Heart left ventricle (tissue), 16 donors: ENCODE measurements at regions not wholly inside any gene's neighbourhood (a gene's known extent, or its start where the extent isn't known, plus 50 kb on each side); places are given as distances from the start of the nearest gene placed in this dataset.
A peak's percentile ranks its signal among the peaks of the same experiment; 100 is the strongest.

ENCODE experiments used
- ATAC-seq, 4 donors: fragments of 200-7000 bp; cut with Tn5 transposase; one replicate each; pipeline ENCODE4 v1.9.1; 2020 to 2022; ENCODE audit warnings: moderate library complexity in 4 of 4, mild to moderate bottlenecking in 3 of 4, moderate number of reproducible peaks in 1 of 4
- DNase-seq, 5 donors: peaks; one replicate each; pipeline ENCODE4 v3.0.0-alpha.2; 2020
- H3K27ac ChIP-seq, 12 donors: fragments of 200-600 bp; sonication (generic) in 4 of 12; one replicate each; pipeline versions ENCODE4 v1.5.0 to v1.8.0; 2016 to 2022; ENCODE audit warnings: mild to moderate bottlenecking in 2 of 12
- H3K27me3 ChIP-seq, 9 donors: fragments of 200-600 bp; sonication (generic) in 2 of 9; one replicate each; pipeline versions ENCODE4 v1.5.1 to v1.8.0; 2016 to 2022; ENCODE audit warnings: mild to moderate bottlenecking in 3 of 9
- H3K36me3 ChIP-seq, 9 donors: fragments of 200-600 bp; sonication (generic) in 2 of 9; one replicate each; pipeline versions ENCODE4 v1.5.0 to v1.8.0; 2018 to 2022; ENCODE audit warnings: mild to moderate bottlenecking in 2 of 9
- H3K4me1 ChIP-seq, 12 donors: fragments of 200-600 bp; sonication (generic) in 4 of 12; one replicate each; pipeline versions ENCODE4 v1.5.0 to v1.8.0; 2016 to 2022; ENCODE audit warnings: mild to moderate bottlenecking in 3 of 12
- H3K4me3 ChIP-seq, 12 donors: fragments of 200-600 bp; sonication (generic) in 4 of 12; one replicate each; pipeline versions ENCODE4 v1.5.0 to v1.8.0; 2017 to 2022; ENCODE audit warnings: mild to moderate bottlenecking in 9 of 12, moderate library complexity in 4 of 12
- H3K9me3 ChIP-seq, 12 donors: fragments of 200-600 bp; sonication (generic) in 4 of 12; one replicate each; pipeline versions ENCODE4 v1.5.0 to v1.8.0; 2016 to 2022; ENCODE audit warnings: mild to moderate bottlenecking in 1 of 12
- POLR2A ChIP-seq, 2 donors: fragments of 450-650 bp; IDR thresholded peaks; one replicate each; pipeline ENCODE4 v1.6.1; 2017; ENCODE audit warnings: antibody characterized with exemption in 2 of 2, mild to moderate bottlenecking in 2 of 2, moderate library complexity in 2 of 2
- WGBS, 4 donors: extraction: QIAGEN DNeasy Blood & Tissue Kit in 2 of 4; methylation state at CpG; one replicate each; pipeline versions ENCODE4 v1.1.5 to v1.1.7; 2013 to 2018; 5-methylcytosine and 5-hydroxymethylcytosine counted together
- intact Hi-C, 10 donors: fragments of 100-400 bp; cut with DNase I; formaldehyde crosslinking; loops; one replicate each; pipeline versions ENCODE4 v1.11.1 to v1.14.2; 2022
- TF ChIP-seq, protein P1 (sequence below), 12 donors: fragments of 200-600 bp; sonication (generic) in 4 of 12; IDR thresholded peaks; one replicate each; pipeline versions ENCODE4 v1.5.0 to v1.8.0; 2018 to 2022; ENCODE audit warnings: antibody characterized with exemption in 12 of 12, mild to moderate bottlenecking in 5 of 12
- donor health status: ischemic (EF 13 %, LVEDD 7.1; RV severe dilation, severe dysfunction).
- donor health status: healthy with polysubstance abuse.
- donor health status: DM: no; HTN: yes; CAD: no.
- donor health status: DM: no; HTN: no; CAD: no.
- donor health status: ischemic (EF 25% LVEDD 6.9; RV normal size, moderate dysfunction).
- donor health status: ischemic (EF 25% LVEDD 5.7; RV mildly dilated, moderate dysfunction).
- donor health status: healthy.
- donor health status: DM: yes; HTN: yes; CAD: no.
- donor health status: ischemic (EF 35%, LVEDD 5.7; RV mildly dilated, moderate dysfunction).
- donor health status: nonischemic (EF 11% LVEDD 7.7; RV severe dilation, severe dysfunction).
- donor health status: DM: yes; HTN: yes; CAD: no.
- donor health status: PGD.
- donor health status: ischemic (EF 29% LVEDD 5.4; RV normal size, mild dysfunction).
- donor health status: nonischemic (EF 23%, LVEDD 6.1; RV moderate dilation, normal function).

DNA sequence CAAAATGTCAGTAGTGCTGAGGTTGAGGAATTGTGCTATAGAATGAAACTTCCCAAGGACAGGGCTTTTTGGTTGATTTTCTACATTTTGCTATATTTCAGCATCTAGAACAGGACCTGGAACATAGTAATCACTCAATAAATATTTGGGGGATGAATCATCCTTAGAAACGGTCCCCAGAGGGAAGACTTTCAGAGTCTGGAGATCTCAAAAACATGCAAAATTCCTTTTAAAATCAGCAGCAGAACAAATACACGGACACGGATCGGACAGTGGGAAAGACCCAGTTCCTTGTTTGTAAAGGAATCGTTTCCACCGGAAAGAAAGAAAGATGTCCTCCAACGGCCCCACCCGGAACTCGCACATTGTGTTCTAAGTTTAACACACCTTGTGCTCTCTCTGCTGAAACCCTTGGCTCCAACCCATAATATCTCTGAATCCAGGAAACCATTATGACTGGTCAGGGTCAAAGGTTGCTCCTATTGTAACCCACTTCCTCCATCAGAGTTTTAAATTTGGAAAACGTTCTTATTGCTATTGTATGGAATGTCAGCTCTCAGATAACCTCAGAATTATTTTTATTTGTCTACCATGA lies 617.2 kb downstream of the MED13L start:
- Histone ChIP-seq H3K36me3 (no peaks in the 10 kb centered on the region), H3K27ac (peak overlapping the region; percentile 47 to 85 (median 64)), H3K27me3 (no peaks in the 10 kb centered on the region), H3K4me3 (no peak overlapping the region), H3K4me1 (peaks cover 0 to 28% (median 11%) of the 10 kb centered on the region in 12 donors), H3K9me3 (no peaks in the 10 kb centered on the region)
- DNase-seq = peak in 4 of 5 donors; percentile 39 to 67 (median 50)
- intact Hi-C loops = loop anchor here in 2 of 10 donors (2.0 to 5.0 kb wide), 2 partner anchors 92 kb away; no protein-coding TSS in a partner anchor
- TF ChIP-seq, protein P1, sequence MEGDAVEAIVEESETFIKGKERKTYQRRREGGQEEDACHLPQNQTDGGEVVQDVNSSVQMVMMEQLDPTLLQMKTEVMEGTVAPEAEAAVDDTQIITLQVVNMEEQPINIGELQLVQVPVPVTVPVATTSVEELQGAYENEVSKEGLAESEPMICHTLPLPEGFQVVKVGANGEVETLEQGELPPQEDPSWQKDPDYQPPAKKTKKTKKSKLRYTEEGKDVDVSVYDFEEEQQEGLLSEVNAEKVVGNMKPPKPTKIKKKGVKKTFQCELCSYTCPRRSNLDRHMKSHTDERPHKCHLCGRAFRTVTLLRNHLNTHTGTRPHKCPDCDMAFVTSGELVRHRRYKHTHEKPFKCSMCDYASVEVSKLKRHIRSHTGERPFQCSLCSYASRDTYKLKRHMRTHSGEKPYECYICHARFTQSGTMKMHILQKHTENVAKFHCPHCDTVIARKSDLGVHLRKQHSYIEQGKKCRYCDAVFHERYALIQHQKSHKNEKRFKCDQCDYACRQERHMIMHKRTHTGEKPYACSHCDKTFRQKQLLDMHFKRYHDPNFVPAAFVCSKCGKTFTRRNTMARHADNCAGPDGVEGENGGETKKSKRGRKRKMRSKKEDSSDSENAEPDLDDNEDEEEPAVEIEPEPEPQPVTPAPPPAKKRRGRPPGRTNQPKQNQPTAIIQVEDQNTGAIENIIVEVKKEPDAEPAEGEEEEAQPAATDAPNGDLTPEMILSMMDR (IDR thresholded peaks at IDR 0.05) = no peak
- TF ChIP-seq POLR2A (IDR thresholded peaks at IDR 0.05) = no peak
- peak; percentile 76 to 96 (median 82) for ATAC-seq
- 39 to 50% (median 46%) methylated on average over 10 of the region's 10 CpGs for WGBS, 4 donors

DNA sequence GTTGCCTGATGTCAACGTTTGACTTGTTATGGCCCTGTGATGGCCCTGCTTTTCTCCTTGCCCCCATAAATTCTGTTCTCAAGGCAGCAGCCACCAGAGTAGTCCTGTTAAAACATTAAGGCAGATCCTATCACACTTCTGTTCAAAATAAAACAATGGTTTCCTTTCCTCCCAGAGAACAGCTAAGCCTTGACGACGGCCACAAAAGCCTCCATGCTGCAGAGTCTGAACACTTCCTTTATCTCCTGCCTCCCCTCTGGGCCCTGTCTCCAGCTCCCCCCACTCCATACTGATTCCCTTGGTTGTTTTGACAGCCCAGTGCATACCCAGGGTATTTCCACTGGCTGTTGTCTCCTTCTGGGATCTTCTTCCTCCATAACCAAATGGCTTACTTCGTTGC lies 618.1 kb downstream of the MED13L start:
- ATAC-seq = peak in 3 of 4 donors; percentile 22 to 47 (median 39)
- 61 to 67% (median 65%) methylated on average over 4 of the region's 4 CpGs for WGBS, 4 donors
- intact Hi-C loops = no loop called here

DNA sequence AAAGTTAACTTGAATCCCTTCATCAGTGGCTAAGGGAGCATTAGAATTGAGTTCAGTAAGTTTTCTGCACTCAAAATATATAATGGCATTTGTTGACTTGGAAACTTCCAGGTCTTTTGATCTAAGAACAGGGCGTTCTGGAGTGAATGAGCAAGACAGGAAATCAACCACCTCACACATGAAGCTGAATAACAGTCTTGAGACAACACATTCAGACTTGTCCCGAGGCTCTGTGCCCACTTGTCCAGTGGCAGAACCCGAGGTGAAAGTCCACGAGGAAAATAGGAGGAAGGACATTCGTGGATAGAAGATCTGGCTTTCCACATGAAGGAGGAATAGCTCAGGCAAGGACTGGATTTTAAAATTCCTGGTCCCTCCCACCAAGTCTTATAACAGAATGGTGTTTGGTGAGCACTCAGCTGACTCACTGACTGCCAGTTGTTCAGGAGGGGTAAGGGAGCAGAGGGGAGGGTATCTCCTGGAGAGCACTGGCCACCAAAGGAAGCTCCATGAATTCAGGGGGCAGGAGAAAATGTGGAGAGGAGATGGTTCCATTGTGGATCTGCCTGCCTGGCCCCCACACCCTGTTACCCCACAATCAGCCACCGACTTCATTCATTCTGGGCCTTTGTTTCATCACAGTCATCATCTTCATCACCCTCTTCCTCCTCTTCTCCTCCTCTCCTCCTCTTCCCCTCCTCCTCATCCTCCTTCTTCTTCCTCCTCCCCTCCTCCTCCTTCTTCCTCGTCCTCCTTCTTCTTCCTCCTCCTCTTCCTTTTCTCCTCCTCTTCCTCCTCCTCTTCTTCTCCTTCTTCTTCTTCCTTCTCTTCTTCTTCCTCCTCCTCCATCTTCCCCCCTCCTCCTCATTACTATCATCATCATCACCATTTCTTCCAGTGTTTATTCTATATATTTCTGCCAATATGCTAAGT lies 620.1 kb downstream of the MED13L start:
- ATAC-seq (no peak), DNase-seq (no peak)
- Histone ChIP-seq H3K27me3 (no peaks in the 10 kb centered on the region), H3K4me3 (no peak overlapping the region), H3K27ac (no peak overlapping the region), H3K36me3 (no peaks in the 10 kb centered on the region), H3K4me1 (peaks cover 0 to 28% (median 11%) of the 10 kb centered on the region in 12 donors), H3K9me3 (no peaks in the 10 kb centered on the region)
- 76 to 86% (median 80%) methylated on average over 6 to 7 of the region's 7 CpGs for WGBS, 4 donors
- intact Hi-C loops = no loop called here
- no peak for TF ChIP-seq POLR2A (IDR thresholded peaks at IDR 0.05)
- TF ChIP-seq, protein P1 (IDR thresholded peaks at IDR 0.05) = no peak

More for the DNA sequence above, 618.1 kb downstream of the MED13L start:
- peaks cover 0 to 28% (median 11%) of the 10 kb centered on the region in 12 donors for H3K4me1 ChIP-seq
- DNase-seq = no peak
- TF ChIP-seq, protein P1 (IDR thresholded peaks at IDR 0.05) = no peak
- no peaks in the 10 kb centered on the region for H3K27me3 ChIP-seq
- H3K36me3 ChIP-seq = no peaks in the 10 kb centered on the region
- H3K27ac ChIP-seq = peak overlapping the region in 10 of 12 donors; percentile 19 to 85 (median 61)
- H3K9me3 ChIP-seq = no peaks in the 10 kb centered on the region
- H3K4me3 ChIP-seq = no peak overlapping the region

DNA sequence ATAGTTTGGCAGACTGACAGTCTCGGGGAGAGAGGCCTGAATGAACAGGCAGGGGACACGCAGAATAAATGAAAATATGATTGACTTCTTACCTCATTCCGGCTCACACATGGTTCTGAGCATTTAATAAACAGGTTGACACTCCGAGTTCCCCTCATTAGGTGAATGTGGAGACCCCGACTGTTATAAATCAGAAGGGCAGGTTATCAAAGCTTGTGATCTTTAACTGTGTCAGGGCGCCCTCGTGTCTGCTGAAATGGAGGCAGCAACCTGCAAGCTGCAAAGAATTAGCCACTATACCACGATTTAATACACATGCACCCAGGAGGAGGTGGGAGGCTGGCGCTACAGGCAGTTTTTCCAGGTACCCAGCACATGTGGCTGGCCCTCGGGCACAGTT lies 627.5 kb downstream of the MED13L start:
- ATAC-seq (no peak), DNase-seq (no peak)
- intact Hi-C loops = no loop called here
- no peak overlapping the region for H3K4me3 ChIP-seq
- H3K9me3 ChIP-seq = no peaks in the 10 kb centered on the region
- H3K36me3 ChIP-seq = no peaks in the 10 kb centered on the region
- H3K4me1 ChIP-seq = no peaks in the 10 kb centered on the region
- TF ChIP-seq, protein P1 (IDR thresholded peaks at IDR 0.05) = no peak
- no peak for TF ChIP-seq POLR2A (IDR thresholded peaks at IDR 0.05)
- WGBS, 4 donors = 75 to 89% (median 79%) methylated on average over 10 of the region's 10 CpGs
- no peak overlapping the region for H3K27ac ChIP-seq
- peaks cover 0 to 5% (median 0%) of the 10 kb centered on the region in 9 donors for H3K27me3 ChIP-seq
